DMS79 treated with DMSO at 0.1 percent for 48 hours (cell line): ENCODE measurements at regions not wholly inside any gene's neighbourhood (a gene's known extent, or its start where the extent isn't known, plus 50 kb on each side); places are given as distances from the start of the nearest gene placed in this dataset.

Experiments used
- DNase-seq: peaks from one replicate; lab custom pipeline; 2025; lab: John Stamatoyannopoulos, UW

DNA sequence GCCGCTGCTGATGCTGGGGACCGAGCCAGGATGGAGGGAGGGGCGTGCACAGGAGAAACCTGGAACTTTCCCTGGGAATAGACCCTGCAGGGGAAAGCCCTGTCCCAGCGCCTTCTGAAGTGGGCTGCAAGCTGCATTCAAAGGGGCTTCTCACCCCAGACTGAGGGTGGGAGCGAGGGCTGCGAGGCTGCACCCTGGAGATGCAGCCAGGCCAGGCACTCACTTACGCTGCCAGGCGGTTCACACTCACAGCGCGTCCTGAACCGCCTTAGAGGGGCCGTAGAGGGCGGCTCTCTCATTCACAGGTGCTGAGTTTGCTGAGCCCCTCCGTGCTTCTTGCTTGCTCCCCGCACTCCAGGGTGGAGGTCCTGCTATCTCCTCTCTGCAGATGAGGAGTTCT lies 208.5 kb upstream of the C14orf180 start:
- no peak for DNase-seq

DNA sequence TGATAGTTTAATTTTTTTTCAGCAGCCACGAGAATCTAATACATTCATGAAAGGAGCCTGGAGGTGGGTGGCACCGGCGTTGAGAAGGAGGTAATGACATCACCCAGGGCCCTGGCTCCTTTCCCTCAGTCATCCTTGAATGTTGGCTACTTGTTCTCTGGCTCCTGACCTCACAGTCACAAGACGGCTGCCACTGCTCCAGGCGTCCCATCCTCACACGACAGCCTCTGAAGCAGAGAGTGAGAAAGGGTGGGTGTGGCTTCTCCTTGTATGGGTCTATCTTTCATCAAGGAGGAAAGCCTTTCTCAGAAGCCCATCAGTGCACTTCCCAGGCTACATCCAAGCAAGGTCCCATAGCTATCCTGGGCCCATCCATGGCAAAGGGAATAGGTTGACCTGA lies 207.6 kb upstream of the C14orf180 start:
- DNase-seq: no peak

DNA sequence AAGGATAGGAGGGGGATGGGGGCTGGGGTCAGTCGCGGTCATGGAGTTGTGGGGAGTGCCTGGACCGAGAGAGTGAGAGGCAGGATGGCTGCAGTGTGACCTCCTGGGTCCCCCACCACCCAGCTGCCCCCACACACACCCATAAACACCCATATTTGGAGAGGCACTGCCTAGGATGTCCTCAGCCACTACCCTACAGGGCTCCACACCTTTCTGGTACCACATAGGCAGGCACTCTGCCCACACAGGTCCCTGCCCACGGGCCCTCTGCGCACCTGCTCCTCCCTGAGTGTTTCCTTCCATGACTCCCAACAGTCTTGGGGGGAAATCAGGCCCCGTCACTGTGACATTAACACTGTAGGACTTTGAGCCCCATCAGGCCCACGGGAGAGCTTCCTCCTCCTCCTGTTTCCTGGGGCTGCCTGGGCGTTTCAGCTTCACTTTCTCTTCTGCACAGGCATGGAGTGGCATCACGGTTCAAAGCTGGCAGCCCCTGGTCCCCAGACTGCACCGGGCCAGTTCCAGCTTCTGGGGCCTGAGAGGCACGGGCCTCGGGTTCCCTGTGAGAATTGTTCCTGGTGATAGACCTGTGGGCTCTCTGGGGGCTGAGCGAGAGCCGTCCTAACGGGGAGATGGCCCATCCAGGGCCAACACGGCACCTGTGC lies 207.0 kb upstream of the C14orf180 start:
- no peak for DNase-seq

DNA sequence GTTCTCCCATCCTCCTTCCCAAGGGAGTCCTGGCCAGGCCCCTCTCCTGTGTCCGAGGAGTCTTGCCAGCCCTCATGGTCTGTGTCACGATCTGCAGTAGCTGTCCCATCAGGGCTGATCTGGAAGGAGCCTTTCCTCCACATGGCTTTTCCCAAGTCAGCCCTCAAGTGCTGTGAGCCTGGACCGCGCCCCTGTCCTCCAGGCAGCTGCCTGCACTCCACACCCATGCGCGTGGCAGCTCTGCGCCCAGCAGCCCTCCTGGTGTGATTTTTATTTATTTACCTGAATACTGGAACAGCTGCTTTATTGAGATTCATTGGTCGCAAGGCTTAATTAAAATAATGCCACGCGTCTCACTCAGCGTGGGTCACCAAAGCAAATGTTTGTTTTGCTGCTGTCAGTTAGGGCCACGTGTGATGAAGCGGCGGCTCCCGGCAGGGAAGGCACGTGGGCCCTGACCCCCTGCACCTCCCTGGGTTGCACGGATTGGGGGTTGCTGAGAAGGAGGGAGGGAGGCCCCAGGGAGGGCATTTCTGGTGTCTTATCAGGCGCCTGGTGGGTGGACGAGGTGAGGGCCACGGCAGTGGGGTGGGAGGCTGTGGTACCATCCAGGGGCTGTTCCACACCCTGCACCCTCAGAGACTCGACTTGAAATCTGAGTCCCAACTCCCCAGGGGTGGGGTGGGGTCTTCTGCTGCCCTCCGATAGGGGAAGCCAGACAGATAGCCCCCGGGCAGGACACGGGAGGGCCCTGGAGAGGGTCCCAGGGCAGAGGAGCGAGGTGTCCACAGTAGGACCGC lies 206.3 kb upstream of the C14orf180 start:
- DNase-seq: peak; percentile 77

DNA sequence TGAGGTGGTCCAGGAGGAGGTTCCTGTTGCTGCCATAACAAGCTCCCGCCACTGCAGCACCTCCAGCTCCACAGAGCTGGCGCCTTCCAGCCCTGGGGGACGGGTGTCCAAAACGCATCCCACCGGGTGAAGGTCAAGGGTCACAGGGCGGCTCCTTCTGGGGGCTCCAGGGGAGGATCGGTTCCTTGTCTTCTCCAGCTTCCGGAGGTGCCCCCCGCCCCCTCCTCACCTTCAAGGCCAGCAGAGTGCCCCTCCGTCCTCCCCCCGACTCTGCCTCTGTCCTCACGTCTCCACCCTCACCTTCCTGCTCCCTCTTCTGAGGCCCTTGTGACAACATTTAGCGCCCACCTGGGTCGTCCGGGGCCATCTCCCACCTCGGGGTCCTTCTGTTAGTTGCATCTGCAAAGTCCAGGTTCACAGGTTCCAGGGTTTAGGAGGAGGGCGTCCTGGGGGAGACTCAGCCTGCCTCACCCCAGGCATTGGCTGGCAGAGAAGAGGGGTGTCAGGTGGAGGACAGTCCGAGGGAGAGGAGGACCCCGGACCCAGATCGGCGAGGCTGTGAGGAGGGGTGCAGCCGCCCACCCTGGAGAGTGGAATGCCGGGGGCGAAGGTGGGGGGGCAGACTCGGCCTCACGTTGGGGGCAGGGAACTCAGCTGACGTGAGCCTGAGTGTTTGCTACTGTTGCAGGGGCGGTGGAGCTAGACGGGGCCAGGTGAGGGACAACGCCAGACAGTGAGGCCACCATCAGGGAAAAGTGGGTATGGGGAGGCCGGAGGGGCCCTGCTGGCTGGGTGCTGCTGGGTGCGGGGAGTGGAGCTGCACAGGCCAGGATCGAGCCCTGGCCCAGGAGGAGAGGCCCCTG lies 205.5 kb upstream of the C14orf180 start:
- no peak for DNase-seq

DNA sequence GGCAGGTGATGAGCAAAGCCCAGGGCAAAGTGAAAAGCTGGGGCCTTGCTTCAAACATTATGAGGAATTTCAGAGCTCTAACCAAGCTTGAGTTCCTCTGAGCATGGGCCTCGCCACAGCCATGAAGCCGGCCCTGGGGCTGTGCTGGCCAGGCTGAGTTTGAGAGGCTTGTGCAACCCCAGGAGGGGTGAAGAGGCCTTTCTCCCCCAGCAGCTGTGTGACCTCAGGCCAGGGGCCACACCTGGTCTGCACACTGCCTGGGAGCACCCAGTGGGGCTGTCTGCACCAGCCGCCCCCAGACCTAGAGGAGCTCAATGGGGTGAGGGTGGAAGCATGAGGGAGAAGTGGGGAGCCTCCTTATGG lies 204.9 kb upstream of the C14orf180 start:
- no peak for DNase-seq

DNA sequence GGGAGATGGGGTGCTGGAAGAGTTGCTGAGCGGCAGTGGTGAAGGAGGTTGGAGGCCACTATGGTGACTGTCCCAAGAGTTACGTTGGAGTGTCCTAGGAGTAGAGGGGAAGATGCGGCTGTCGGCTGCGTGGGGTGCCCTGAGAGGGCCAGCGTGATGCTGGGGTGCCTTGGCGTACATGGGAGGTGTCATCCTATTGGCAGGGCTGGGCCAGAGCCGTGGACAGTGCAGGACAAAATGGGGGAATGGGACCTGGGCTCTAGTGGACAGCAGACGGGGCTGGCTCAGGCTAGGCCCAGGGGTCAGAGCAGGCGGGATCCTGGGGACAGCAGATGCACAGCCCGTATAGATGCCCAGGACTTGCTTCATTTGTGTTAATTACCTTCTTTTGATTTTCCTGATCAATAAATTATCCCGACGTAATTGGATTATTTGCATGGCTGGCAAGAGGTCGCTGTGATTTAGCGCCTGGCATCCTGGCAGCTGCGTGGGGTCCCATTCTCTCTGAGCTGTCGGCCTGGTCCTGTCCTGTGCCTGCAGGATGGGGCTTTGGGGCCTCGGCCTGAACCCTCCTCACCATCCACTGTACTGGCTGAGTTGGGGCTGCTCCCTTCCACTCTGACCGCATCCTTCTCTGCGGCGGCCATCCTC lies 203.9 kb upstream of the C14orf180 start:
- no peak for DNase-seq

DNA sequence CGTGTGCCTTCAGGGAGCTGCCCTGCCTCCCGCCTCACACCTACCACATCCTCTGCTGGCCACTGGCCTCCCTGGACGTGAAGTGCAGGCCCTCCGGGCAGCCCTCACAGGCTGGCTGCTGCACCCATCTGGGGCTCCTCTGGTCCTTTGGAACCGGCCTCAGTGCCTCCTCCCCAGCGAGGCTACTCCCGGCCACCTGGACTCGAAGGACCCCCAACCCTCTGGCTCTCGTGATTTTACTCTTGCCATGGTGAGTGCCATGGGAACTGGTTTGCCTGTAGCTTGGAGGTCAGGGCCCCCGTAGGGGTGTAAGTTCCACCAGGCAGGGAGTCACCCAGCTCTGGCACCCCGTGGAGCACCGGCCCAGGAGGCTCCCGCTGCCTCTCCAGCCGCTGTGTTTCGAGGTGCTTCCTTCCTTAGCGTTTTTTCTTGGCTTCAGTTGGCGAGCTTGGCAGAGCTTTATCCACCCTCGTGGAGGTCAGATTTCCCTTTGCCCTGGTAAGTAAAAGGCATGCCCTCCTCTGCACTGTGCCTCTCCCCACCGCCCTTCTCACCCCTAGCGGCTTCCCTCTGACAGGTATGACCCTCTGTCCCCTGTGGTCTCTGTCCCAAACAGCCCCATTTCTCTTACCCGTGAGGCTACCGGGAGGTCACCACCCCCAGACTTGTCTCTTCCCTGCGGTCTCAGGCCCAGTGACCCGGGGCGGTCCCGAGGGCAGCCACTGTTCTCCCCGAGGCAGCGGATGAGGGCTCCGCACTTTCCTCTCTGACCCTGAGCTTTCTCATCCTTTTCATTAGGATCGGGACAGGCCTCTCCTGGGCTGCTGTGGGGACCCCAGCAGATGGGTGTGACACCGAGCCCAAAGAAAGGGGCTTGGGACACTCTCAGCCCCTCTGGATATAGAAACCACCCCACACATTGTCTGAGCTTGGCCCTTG lies 203.1 kb upstream of the C14orf180 start:
- DNase-seq: no peak

DNA sequence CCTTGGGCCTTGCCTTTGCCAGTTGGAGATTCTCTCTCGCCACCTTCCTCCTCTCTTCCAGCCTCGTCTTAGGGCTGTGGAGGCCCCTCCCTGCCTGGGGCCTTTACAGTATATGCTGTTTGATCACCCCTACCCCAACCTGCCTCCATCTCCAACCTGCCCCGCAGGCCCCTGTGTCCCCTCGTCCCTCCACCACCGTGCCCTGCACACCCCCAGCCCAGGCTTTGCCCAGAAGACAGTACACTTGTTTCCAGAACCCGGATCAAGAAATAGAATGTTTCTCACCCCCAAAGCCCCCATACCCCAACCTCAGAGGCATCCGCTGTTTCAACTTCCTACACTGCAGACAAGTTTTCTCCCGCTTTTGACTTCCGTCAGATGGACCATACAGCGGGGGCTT lies 202.3 kb upstream of the C14orf180 start:
- no peak for DNase-seq

DNA sequence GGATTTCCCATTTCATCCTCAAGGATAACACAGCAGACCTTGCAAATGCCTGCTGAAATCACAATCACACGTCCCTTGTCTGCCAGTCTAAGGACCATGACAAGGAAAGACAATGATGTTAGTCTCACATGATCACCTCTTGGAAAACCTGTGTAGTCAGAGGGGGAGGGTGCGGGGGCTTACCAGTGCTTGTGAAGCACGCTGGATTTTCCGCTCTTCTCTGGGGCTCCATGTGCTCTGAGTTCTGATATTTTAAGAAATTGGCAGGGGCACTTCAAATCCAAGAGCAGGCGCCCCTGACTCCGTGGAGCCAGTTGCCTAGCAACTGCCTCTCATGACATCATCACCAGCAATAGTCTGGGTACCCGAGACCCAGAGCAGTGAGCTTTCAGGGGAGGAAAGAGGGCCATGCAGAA lies 200.9 kb upstream of the C14orf180 start:
- peak; percentile 24 for DNase-seq

DNA sequence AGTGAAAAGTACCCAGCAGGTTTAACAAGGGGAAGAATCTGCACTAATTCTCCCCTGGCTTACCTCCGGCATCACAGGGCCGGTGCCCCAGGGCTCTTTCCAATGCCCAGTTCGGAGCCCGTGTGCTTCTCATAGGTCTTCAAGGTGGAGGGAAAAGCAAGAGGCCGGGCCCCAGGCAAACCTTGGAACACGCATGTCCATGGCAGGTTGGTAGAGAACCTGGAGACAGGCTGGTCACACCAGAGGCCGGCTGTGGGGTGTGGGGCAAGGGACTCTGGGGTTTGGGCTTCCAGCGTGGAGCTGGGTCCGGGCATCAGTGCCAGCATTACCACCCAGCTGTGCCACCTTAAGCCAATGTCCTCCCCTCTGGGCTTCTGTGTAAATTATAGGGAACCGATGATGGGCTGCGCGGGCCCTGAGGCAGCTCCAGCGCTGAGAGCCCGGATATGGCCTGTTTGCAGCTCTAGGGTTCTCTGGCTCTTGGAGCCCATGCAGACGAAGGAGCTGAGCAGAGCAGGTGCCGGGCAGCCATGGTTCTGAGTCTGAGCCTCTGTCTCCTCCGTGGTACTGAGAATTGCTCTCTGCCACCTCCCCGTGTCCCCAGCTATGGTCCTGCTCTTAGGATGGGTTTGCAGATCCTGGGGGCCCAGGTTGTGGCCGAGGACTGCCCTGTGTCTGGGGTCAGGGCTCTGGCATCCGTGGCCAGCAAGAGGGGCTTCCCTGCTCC lies 197.0 kb upstream of the C14orf180 start:
- DNase-seq: no peak

DNA sequence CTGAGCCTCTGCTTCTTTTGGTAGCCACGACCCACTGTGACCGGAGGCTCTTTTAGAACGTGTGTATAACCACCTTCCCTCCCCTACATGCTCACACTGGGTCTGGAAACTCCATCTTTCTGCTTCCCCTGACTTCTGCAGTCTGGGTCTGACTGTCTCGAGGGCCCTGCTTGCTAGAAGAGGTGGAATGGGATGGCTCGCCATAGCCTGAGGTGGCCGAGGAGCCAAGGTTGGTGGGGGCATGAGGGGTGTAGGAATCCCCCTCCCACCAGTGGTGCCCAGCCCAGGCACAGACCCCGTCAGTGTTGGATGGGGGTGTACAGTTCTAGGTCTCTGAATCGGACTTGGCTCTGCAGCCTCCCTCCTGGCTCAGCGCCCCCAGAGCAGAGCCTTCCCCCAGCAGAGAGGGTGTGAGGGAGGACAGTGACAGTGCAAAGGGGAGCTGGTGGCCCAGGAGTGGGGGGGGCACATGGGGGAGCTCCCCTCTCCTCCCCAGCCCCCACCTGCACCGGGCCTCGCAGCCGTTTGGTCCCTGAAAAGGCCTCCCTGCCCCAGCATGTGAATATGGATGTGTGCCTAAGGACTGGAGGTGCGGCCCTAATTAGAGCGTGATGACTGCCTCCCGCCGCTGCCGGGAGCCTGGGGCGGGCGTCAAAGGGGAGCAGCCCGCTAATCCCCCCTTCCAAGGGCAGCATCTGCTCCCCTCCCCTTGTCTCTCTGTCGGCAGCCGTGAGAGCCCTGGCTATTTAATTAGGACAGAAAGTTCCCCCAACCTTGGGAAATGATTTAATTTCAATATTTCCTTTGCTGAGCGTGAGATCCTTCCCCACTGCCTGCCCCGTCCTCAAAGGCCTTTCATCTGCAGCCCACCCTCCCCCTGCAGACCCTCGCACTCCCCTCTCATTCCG lies 196.2 kb upstream of the C14orf180 start:
- DNase-seq: peak; percentile 18

DNA sequence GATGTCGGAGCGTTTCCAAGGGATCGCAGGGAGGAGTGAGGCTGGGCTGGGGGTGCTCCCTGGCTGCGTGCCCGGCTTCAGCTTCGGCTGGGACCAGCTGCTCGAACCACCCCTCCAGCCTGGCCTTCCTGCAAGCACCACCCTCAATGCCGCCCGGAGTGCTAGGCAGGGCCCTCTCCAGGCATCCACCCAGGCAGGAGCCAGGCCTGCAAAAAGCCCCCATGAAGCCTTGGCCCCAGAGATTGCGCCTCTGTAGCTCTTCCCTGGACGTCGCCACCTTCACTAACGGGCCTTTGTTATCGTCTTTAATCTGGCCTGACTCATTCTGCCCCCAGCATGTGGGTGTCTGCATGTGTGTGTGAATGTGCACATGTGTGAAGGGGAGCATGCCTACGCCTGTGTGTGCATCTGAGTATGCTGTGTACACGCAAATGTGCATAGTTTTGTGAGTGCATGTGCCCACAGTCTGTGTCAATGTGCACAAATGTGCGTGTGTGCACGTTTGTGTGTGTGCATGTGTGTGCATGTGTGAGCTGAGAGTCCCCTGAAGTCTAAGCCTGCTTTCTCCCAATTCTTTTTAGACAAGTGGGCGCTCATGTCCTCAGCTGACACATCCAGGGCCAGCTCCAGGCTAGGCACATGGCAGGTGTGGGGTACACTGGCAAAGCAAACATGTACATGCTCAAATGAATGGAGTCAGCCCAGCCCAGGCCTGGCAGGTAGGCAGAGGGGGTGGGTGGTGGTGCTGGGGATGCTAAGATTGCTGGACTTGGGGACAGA lies 195.4 kb upstream of the C14orf180 start:
- DNase-seq: peak; percentile 49

DNA sequence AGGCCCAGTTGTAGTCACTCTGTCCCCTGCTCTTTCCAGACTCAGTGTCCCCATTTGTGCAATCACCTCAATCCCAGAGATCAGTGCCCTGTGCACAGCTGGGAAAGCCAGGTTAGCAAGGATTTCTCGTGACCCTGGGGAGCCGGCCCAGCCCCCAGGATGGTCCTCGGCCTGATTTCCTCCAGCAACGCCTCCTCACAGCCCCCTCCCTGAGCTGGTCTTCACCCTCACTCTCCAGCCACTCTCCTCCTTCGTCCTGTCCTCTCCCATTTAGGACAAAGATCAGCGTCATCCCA lies 194.8 kb upstream of the C14orf180 start:
- DNase-seq: no peak

DNA sequence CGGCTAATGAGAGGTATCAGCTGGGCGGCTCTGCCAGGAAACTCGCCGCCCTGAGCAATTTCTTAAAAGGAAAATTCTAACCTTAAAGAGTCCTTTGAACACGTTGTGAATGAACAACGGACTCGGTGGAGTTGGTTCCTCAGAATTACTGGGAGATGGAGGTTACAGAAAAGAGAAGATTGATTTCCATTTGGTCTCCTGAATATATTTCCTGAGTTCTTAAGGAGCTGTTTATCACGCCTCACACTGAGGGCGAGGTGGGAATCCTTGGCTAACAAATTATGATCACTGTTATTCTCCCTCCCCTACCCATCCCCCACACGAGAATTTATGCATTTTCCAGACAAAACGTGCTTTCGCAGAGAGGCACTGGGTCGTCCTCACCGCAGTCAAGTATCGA lies 194.5 kb upstream of the C14orf180 start:
- no peak for DNase-seq

DNA sequence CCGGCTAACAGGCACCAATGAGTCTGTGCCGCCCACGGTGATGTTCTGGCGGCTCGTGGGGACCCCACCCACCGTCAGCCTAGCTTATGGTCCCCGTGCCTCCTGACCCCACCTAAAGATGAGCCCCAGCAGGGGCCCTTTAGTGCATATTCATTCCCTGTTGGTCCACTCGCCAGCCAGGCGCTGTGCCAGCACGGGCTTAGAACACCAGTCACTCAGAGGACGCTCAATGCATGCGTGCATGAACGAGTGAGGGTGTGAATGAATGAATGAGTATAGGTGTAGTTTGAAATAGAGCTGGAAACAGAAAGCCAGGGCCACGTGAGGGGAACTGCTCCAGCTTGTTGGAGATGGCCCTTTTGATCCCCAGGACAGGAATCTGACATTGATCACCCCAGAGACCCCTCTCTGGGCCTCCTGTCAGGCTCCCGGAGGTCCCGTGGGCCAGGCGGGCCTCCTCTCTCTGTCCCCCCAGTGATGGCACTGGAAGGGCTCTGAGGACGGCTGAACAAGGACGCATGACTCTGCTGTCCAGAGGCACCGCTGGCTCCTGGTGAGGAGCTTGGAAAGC lies 193.9 kb upstream of the C14orf180 start:
- DNase-seq: no peak

DNA sequence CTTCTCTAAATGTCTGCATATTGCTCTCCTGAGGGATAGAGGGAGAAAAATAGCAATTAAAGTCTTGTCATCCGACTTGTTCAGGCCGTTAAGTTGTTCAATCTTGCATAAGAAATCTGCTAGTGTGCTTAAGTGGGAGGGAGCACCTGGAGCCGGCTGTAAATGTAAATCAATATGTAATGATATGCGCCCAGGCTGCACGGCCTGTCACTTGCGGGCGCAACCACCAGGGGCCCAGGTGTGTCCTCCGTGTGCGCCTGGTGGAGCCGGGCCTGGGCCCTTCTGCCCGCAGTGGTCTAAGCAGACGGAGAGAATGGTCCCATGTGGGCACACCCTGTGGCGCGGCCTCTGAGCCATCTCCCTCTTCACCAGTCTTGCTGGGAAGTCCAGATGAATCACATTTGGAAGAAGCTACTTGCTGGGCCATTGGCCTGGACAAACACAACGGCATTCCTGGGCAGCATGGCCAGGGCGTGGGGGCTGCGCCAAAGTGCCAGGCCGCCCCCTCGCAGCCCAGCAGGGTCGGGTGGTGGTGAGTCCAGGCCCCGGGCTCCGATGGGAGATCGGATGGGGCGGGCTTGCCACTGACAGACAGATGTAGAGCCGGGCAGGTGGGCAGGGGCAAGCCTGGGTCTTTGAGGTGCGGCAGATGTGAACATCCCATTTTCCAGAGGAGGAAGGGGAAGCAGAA lies 193.3 kb upstream of the C14orf180 start:
- peak; percentile 74 for DNase-seq
